SK-N-SH (cell line): ENCODE measurements at regions not wholly inside any gene's neighbourhood (a gene's known extent, or its start where the extent isn't known, plus 50 kb on each side); places are given as distances from the start of the nearest gene placed in this dataset.

Experiments
- CTCF ChIA-PET: fragments of 300-600, 350-600 bp; formaldehyde crosslinking; extraction: SDS; loops from one replicate; lab custom pipeline; 2021; lab: Yijun Ruan, JAX
- POLR2A ChIA-PET: fragments of 350-600 bp; sonication (Branson Sonifier 250); formaldehyde crosslinking; extraction: SDS; loops from one replicate; lab custom pipeline; 2020; ENCODE audit warnings: antibody characterized with exemption, inconsistent platforms; lab: Yijun Ruan, JAX
- DNase-seq: peaks from one replicate; pipeline ENCODE4 v3.0.0; 2012
- H2AFZ ChIP-seq: fragments of 200-600 bp; sonication (generic); 2 replicates; pipeline ENCODE4 v1.8.1; 2016; ENCODE audit warnings: antibody characterized with exemption, mild to moderate bottlenecking, low read depth
- H3F3A ChIP-seq: fragments of 200-600 bp; sonication (generic); replicated peaks from 2 replicates; pipeline ENCODE3; 2016; ENCODE audit warnings: antibody characterized with exemption, mild to moderate bottlenecking; ENCODE audit not compliant: insufficient read depth
- H3K27ac ChIP-seq, 2 experiments: fragments of 200-500 bp in 1 of 2; fragments of 200-600 bp in 1 of 2; sonication (Bioruptor generic) in 1 of 2; sonication (generic), shearing (Covaris generic) in 1 of 2; 2 replicates each; pipeline versions ENCODE4 v1.5.1 to v1.6.1; 2014 to 2016; ENCODE audit warnings: low read depth in 2 of 2, inconsistent platforms in 1 of 2, low read length in 1 of 2, mild to moderate bottlenecking in 1 of 2, mixed read lengths in 1 of 2
- H3K27me3 ChIP-seq: fragments of 200-600 bp; sonication (generic), shearing (Covaris generic); 2 replicates; pipeline ENCODE4 v1.6.1; 2016; ENCODE audit warnings: mixed run types; ENCODE audit not compliant: insufficient read depth
- H3K36me3 ChIP-seq, 2 experiments: fragments of 200-500 bp in 1 of 2; fragments of 200-600 bp in 1 of 2; sonication (Bioruptor generic) in 1 of 2; sonication (generic) in 1 of 2; replicated peaks in 1 of 2; 2 replicates each; pipeline versions ENCODE3 to v1.5.1; 2014 to 2016; ENCODE audit warnings: low read length in 1 of 2, mild to moderate bottlenecking in 1 of 2; ENCODE audit not compliant: insufficient read depth in 2 of 2, control insufficient read depth in 1 of 2
- H3K4me1 ChIP-seq, 2 experiments: fragments of 200-500 bp in 1 of 2; fragments of 200-600 bp in 1 of 2; sonication (Bioruptor generic) in 1 of 2; sonication (generic), shearing (Covaris generic) in 1 of 2; 2 replicates each; pipeline versions ENCODE4 v1.5.1 to v1.6.1; 2014 to 2016; ENCODE audit warnings: low read depth in 1 of 2, low read length in 1 of 2, mixed run types in 1 of 2; ENCODE audit not compliant: insufficient read depth in 2 of 2, control insufficient read depth in 1 of 2
- H3K4me2 ChIP-seq: fragments of 200-600 bp; sonication (generic), shearing (Covaris generic); 2 replicates; pipeline ENCODE4 v1.6.1; 2017; ENCODE audit warnings: mixed run types
- H3K4me3 ChIP-seq, 2 experiments: fragments of 200-500 bp in 1 of 2; fragments of 200-600 bp in 1 of 2; sonication (Bioruptor generic) in 1 of 2; sonication (generic), shearing (Covaris generic) in 1 of 2; 2 replicates each; pipeline versions ENCODE4 v1.5.1 to v1.8.1; 2014 to 2016; ENCODE audit warnings: low read depth in 2 of 2, inconsistent platforms in 1 of 2, low read length in 1 of 2, mild to moderate bottlenecking in 1 of 2, mixed read lengths in 1 of 2, moderate library complexity in 1 of 2
- H3K79me2 ChIP-seq: fragments of 200-600 bp; sonication (generic); 2 replicates; pipeline ENCODE4 v1.8.1; 2017; ENCODE audit warnings: mild to moderate bottlenecking; ENCODE audit not compliant: insufficient read depth
- H3K9ac ChIP-seq: fragments of 200-600 bp; sonication (generic); 2 replicates; pipeline ENCODE4 v1.6.1; 2017; ENCODE audit warnings: mixed run types
- H3K9me2 ChIP-seq: fragments of 200-600 bp; sonication (generic); 2 replicates; pipeline ENCODE4 v1.6.1; 2017; ENCODE audit warnings: mixed run types
- H3K9me3 ChIP-seq: fragments of 200-600 bp; sonication (generic); 2 replicates; pipeline ENCODE4 v1.6.1; 2017; ENCODE audit warnings: mixed run types, mild to moderate bottlenecking, moderate library complexity
- H4K20me1 ChIP-seq: fragments of 200-600 bp; sonication (generic); 2 replicates; pipeline ENCODE4 v1.6.1; 2017; ENCODE audit warnings: mild to moderate bottlenecking, mixed run types; ENCODE audit not compliant: insufficient read depth
- CHD2 ChIP-seq: fragments of 150-350 bp; IDR thresholded peaks from 2 replicates; pipeline ENCODE4 v1.6.1; 2018; ENCODE audit warnings: low read length; ENCODE audit not compliant: partially characterized antibody
- FOSL2 ChIP-seq: IDR thresholded peaks from 2 replicates; pipeline ENCODE4 v1.4.0; 2012; ENCODE audit warnings: low read depth, mild to moderate bottlenecking, moderate library complexity, borderline replicate concordance
- FOXJ3 ChIP-seq: sonication (generic); formaldehyde crosslinking; IDR thresholded peaks from 2 replicates; pipeline ENCODE4 v1.5.1; 2020; ENCODE audit warnings: mild to moderate bottlenecking, missing genetic modification reagents
- FOXM1 ChIP-seq: IDR thresholded peaks from 2 replicates; pipeline ENCODE4 v1.4.0; 2012; ENCODE audit warnings: low read depth, mild to moderate bottlenecking
- GABPA ChIP-seq: IDR thresholded peaks from 2 replicates; pipeline ENCODE4 v1.4.0; 2012; ENCODE audit warnings: low read depth, mild to moderate bottlenecking
- JUND ChIP-seq: IDR thresholded peaks from 2 replicates; pipeline ENCODE4 v1.4.0; 2012
- MEF2A ChIP-seq: IDR thresholded peaks from 2 replicates; pipeline ENCODE4 v1.4.0; 2012; ENCODE audit warnings: low read depth, borderline replicate concordance
- MXI1 ChIP-seq: IDR thresholded peaks from 2 replicates; pipeline ENCODE4 v1.6.1; 2012; ENCODE audit warnings: mild to moderate bottlenecking, low read depth, low read length, improper control_type of control experiment
- NRF1 ChIP-seq: IDR thresholded peaks from 2 replicates; pipeline ENCODE4 v1.6.1; 2012; ENCODE audit warnings: low read depth, mild to moderate bottlenecking, low read length
- RAD21 ChIP-seq: IDR thresholded peaks from 2 replicates; pipeline ENCODE4 v1.6.1; 2012; ENCODE audit warnings: mild to moderate bottlenecking, low read length
- RFX5 ChIP-seq: IDR thresholded peaks from 2 replicates; pipeline ENCODE4 v1.6.1; 2012; ENCODE audit warnings: mild to moderate bottlenecking, improper control_type of control experiment, low read length
- RXRA ChIP-seq: IDR thresholded peaks from 2 replicates; pipeline ENCODE4 v1.4.0; 2012; ENCODE audit warnings: low read depth, mild to moderate bottlenecking, borderline replicate concordance
- SMC3 ChIP-seq: IDR thresholded peaks from 2 replicates; pipeline ENCODE4 v1.6.1; 2012; ENCODE audit warnings: low read depth, low read length, improper control_type of control experiment
- TAF1 ChIP-seq: IDR thresholded peaks from 2 replicates; pipeline ENCODE4 v1.6.1; 2012; ENCODE audit warnings: low read depth, mild to moderate bottlenecking, low read length, moderate library complexity, borderline replicate concordance
- TEAD4 ChIP-seq: IDR thresholded peaks from 2 replicates; pipeline ENCODE4 v1.4.0; 2012; ENCODE audit warnings: mild to moderate bottlenecking, borderline replicate concordance; ENCODE audit not compliant: insufficient read depth
- WGBS: methylation state at CpG from one replicate; pipeline ENCODE4 v1.1.6; 2017; ENCODE audit warnings: low lambda C conversion rate; 5-methylcytosine and 5-hydroxymethylcytosine counted together
- TF ChIP-seq, protein P1 (sequence below): fragments of 150-350 bp; IDR thresholded peaks from 2 replicates; pipeline ENCODE4 v1.6.1; 2017; ENCODE audit warnings: antibody characterized with exemption, low read length, low read depth, borderline replicate concordance
- TF ChIP-seq, protein P2 (sequence below): IDR thresholded peaks from 2 replicates; pipeline ENCODE4 v1.4.0; 2012; ENCODE audit warnings: low read depth, borderline replicate concordance
- TF ChIP-seq, protein P3 (sequence below): fragments of 150-350 bp; IDR thresholded peaks from 2 replicates; pipeline ENCODE4 v1.6.1; 2016; ENCODE audit warnings: mild to moderate bottlenecking, low read depth, low read length

DNA sequence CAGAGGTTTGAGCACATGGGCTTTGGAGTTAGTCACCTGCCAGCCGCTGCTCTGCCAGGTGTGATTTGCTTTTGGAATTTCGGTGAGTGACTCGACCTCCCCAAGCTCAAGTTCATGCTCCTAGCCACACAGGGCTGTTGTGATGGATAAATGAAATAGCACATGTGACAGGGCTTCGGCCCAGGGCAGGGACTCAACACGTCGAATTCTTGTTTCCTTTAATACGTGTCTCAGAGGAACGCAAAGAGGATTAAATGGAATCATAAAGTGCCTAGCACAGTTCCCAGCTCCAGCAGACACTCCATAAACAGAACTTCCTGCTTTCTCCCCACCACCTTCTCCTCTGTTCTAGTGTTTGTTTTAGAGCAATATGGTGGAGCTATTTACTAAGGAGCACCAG is 88.3 kb upstream of the CHST15 start:
- Histone ChIP-seq H3K27ac (no peak overlapping the region), H3K9ac (no peak overlapping the region), H4K20me1 (no peaks in the 10 kb centered on the region), H3K36me3 (no peaks in the 10 kb centered on the region), H3K9me2 (no peaks in the 10 kb centered on the region), H3K27me3 (no peaks in the 10 kb centered on the region), H2AFZ (no peak overlapping the region), H3K4me1 (no peaks in the 10 kb centered on the region), H3K4me2 (no peak overlapping the region), H3K79me2 (no peaks in the 10 kb centered on the region), H3F3A (no peaks in the 10 kb centered on the region), H3K9me3 (no peaks in the 10 kb centered on the region), H3K4me3 (no peak overlapping the region)
- POLR2A ChIA-PET: no interaction called here
- 42% methylated on average over 7 of the region's 8 CpGs for WGBS
- no peak for DNase-seq
- CTCF ChIA-PET: interaction anchor here (0.5 to 2.2 kb wide), 4 partner anchors 12 to 207 kb away, joined by 3 to 6 read pairs (median 4); no protein-coding TSS in a partner anchor
- TF ChIP-seq TAF1: no peak
- no peak for TF ChIP-seq RFX5
- TF ChIP-seq, protein P1, sequence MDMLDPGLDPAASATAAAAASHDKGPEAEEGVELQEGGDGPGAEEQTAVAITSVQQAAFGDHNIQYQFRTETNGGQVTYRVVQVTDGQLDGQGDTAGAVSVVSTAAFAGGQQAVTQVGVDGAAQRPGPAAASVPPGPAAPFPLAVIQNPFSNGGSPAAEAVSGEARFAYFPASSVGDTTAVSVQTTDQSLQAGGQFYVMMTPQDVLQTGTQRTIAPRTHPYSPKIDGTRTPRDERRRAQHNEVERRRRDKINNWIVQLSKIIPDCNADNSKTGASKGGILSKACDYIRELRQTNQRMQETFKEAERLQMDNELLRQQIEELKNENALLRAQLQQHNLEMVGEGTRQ: no peak
- TF ChIP-seq, protein P2, sequence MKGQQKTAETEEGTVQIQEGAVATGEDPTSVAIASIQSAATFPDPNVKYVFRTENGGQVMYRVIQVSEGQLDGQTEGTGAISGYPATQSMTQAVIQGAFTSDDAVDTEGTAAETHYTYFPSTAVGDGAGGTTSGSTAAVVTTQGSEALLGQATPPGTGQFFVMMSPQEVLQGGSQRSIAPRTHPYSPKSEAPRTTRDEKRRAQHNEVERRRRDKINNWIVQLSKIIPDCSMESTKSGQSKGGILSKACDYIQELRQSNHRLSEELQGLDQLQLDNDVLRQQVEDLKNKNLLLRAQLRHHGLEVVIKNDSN: no peak
- no peak for TF ChIP-seq RXRA
- TF ChIP-seq JUND: no peak
- TF ChIP-seq FOSL2: no peak
- no peak for TF ChIP-seq FOXJ3 (CRISPR knock-in tag)
- TF ChIP-seq SMC3: no peak
- TF ChIP-seq RAD21: no peak
- no peak for TF ChIP-seq GABPA
- TF ChIP-seq NRF1: no peak
- TF ChIP-seq MXI1: no peak
- TF ChIP-seq TEAD4: no peak
- TF ChIP-seq, protein P3, sequence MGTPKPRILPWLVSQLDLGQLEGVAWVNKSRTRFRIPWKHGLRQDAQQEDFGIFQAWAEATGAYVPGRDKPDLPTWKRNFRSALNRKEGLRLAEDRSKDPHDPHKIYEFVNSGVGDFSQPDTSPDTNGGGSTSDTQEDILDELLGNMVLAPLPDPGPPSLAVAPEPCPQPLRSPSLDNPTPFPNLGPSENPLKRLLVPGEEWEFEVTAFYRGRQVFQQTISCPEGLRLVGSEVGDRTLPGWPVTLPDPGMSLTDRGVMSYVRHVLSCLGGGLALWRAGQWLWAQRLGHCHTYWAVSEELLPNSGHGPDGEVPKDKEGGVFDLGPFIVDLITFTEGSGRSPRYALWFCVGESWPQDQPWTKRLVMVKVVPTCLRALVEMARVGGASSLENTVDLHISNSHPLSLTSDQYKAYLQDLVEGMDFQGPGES: no peak

DNA sequence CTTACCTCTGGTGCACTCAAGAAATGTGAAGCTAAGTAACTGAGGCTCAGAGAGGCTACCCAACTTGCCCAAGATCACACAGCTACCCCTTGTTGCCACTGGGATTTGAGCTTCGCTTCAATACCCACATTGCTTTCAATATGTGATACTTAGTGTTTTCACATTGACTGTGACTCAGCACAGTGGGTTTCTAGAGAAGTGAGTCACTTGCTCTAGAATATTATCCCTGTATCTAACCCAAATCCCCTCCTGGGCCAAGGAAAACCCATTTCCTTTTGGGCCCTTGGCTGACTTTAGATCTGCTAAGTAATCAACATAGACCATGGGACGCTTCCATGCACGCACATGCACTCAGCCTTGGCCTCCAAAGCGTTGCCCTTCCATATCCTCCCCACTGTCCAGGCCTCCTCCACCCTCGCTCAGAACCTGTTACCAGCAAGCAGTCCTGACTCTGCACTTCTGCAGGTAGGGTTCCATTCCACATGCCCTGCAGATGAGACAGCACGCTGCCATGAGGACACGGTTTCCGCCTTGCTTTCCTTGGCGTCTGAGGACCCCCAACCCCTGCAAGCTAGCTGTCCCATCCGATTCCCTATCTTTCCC is 87.7 kb upstream of the CHST15 start:
- Histone ChIP-seq H3K9me2 (no peaks in the 10 kb centered on the region), H3F3A (no peaks in the 10 kb centered on the region), H3K27me3 (no peaks in the 10 kb centered on the region), H3K4me1 (no peaks in the 10 kb centered on the region), H3K27ac (no peak overlapping the region), H3K9ac (no peak overlapping the region), H3K36me3 (no peaks in the 10 kb centered on the region), H3K4me3 (no peak overlapping the region), H2AFZ (no peak overlapping the region), H3K79me2 (no peaks in the 10 kb centered on the region), H3K9me3 (no peaks in the 10 kb centered on the region), H4K20me1 (no peaks in the 10 kb centered on the region), H3K4me2 (no peak overlapping the region)
- TF ChIP-seq RAD21 (no peak), FOXM1 (no peak), MEF2A (no peak), CHD2 (no peak)
- TF ChIP-seq, protein P1: no peak
- no peak for DNase-seq
- CTCF ChIA-PET: interaction anchor here (0.5 to 2.2 kb wide), 2 partner anchors 12 to 28 kb away, joined by 3 to 6 read pairs; no protein-coding TSS in a partner anchor
- 51% methylated on average over 10 of the region's 10 CpGs for WGBS
- POLR2A ChIA-PET: no interaction called here
